ENCODE measurements at regions not wholly inside any gene's neighbourhood (a gene's known extent, or its start where the extent isn't known, plus 50 kb on each side); places are given as distances from the start of the nearest gene placed in this dataset.

DNA sequence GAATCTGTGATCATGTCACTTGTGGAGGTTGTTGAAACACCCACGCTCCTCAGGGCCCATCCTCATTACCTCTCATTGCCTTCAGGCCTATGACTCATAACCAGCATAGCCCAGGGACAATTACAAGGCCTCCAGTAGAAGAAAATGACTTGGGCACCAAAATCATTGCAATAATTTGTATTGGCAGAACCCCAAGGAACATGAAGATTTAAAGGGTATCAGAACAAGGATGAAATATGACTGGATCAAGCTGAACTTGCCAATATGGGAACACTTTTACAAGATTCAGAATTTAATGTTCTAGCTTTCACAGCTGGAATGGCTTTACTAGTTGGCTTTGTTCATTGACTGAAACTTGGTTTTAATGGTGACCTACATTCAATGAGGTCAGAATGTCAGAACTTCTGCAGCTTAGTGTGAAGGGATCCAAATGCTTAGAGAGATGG lies 156.4 kb downstream of the COPS8 start:
- DNase-seq (ENCODE audit: low spot score in 2 of 2), result peak in 1 of 2 donors; percentile 35
- no peak overlapping the region for H3K4me3 ChIP-seq
- no peaks in the 10 kb centered on the region for H3K27me3 ChIP-seq
- 65 to 71% methylated on average over 1 of the region's 1 CpG for WGBS, 2 donors
- H3K36me3 ChIP-seq, result no peaks in the 10 kb centered on the region
- no peaks in the 10 kb centered on the region for H3K4me1 ChIP-seq
- peak overlapping the region in 1 of 4 donors; percentile 30 for H3K27ac ChIP-seq
- TF ChIP-seq, protein P1, sequence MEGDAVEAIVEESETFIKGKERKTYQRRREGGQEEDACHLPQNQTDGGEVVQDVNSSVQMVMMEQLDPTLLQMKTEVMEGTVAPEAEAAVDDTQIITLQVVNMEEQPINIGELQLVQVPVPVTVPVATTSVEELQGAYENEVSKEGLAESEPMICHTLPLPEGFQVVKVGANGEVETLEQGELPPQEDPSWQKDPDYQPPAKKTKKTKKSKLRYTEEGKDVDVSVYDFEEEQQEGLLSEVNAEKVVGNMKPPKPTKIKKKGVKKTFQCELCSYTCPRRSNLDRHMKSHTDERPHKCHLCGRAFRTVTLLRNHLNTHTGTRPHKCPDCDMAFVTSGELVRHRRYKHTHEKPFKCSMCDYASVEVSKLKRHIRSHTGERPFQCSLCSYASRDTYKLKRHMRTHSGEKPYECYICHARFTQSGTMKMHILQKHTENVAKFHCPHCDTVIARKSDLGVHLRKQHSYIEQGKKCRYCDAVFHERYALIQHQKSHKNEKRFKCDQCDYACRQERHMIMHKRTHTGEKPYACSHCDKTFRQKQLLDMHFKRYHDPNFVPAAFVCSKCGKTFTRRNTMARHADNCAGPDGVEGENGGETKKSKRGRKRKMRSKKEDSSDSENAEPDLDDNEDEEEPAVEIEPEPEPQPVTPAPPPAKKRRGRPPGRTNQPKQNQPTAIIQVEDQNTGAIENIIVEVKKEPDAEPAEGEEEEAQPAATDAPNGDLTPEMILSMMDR (IDR thresholded peaks at IDR 0.05), result no peak
- TF ChIP-seq POLR2A (IDR thresholded peaks at IDR 0.05) (no peak), EP300 (IDR thresholded peaks at IDR 0.05) (peak in 1 of 2 donors; percentile 52)
- H3K9me3 ChIP-seq, result peaks cover 0 to 20% (median 5%) of the 10 kb centered on the region in 4 donors

DNA sequence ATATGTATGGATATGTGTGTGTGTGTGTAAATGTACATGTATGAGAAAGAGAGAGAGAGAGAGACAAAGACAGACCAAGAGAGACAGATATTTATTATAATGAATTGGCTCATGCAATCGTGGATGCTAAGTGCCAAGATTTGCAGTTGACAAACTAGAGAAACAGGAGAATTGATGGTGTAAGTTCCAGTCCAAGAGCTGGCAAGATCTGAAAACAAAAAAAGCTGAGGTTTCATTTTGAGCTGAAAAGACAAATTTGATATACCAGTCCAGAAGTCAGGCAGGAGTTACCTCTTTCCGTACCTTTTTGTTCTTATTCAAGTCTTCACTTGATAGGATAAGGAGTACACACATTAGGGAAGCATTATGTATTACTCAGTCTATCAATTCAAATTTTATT lies 157.8 kb downstream of the COPS8 start:
- 78 to 81% methylated on average over 2 of the region's 2 CpGs for WGBS, 2 donors
- H3K36me3 ChIP-seq, result no peaks in the 10 kb centered on the region
- TF ChIP-seq POLR2A (IDR thresholded peaks at IDR 0.05) (no peak), EP300 (IDR thresholded peaks at IDR 0.05) (no peak)
- TF ChIP-seq, protein P1 (IDR thresholded peaks at IDR 0.05), result no peak
- H3K9me3 ChIP-seq, result peaks cover 0 to 20% (median 5%) of the 10 kb centered on the region in 4 donors
- H3K4me1 ChIP-seq, result no peaks in the 10 kb centered on the region
- no peak overlapping the region for H3K4me3 ChIP-seq
- no peak overlapping the region for H3K27ac ChIP-seq
- no peaks in the 10 kb centered on the region for H3K27me3 ChIP-seq
- no peak for DNase-seq (ENCODE audit: low spot score in 2 of 2)

DNA sequence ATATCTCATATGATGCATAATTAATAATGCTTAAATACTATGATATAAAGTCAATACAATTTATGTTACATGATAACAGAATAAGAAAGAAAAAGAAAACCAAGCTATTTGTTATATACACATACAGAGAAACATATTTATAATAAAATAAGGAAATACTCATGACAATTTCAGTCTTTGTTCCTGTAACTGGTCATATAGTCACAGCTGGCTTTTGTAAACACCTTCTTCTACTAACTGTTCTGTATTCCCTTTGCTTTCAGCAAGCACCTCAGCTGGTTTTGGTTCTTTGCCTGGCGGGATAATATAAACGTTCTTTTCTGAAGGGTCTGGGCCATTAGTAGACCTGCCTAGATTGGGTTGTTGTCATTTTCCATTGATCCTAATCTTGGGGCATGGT lies 158.5 kb downstream of the COPS8 start:
- Histone ChIP-seq H3K36me3 (no peaks in the 10 kb centered on the region), H3K27me3 (no peaks in the 10 kb centered on the region), H3K4me3 (no peak overlapping the region), H3K4me1 (no peaks in the 10 kb centered on the region), H3K27ac (peak overlapping the region in 1 of 4 donors; percentile 70), H3K9me3 (peaks cover 0 to 20% (median 5%) of the 10 kb centered on the region in 4 donors)
- TF ChIP-seq POLR2A (IDR thresholded peaks at IDR 0.05), result no peak
- TF ChIP-seq, protein P1 (IDR thresholded peaks at IDR 0.05), result no peak
- TF ChIP-seq EP300 (IDR thresholded peaks at IDR 0.05), result no peak
- WGBS, 2 donors, result 80 to 84% methylated on average over 2 of the region's 2 CpGs
- DNase-seq (ENCODE audit: low spot score in 2 of 2), result no peak

DNA sequence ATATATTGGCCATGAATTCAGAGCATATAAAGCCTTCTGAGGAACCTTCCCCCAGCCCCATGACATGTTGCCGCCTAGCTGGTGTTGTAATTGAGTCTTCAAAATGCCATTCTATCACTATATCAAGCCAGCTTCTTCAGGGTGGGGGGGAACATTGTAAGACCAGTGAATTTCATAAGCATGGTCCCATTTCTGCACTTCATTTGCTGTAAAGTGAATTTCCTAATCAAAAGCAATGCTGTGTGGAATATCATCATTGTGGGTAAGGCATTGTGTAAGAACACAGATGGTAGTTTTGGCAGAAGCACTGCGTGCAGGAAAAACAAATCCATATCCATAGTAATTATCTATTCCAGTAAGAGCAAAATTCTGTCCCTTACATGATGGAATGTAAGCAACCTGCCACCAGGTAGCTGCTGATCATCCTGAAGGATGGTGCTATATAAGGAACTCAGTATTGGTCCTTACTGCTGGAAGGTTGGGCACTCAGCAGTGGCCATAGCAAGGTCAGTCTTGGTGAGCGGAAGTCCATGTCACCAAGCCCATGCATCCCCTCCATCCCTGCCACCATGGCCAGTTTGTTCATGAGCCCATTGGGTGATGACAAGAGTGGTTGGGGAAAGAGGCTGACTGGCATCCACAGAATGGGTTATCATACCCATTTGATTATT lies 159.4 kb downstream of the COPS8 start:
- Histone ChIP-seq H3K27me3 (no peaks in the 10 kb centered on the region), H3K9me3 (peaks cover 0 to 20% (median 5%) of the 10 kb centered on the region in 4 donors), H3K4me1 (no peaks in the 10 kb centered on the region), H3K4me3 (no peak overlapping the region), H3K36me3 (no peaks in the 10 kb centered on the region), H3K27ac (peak overlapping the region in 2 of 4 donors; percentile 34 to 70)
- WGBS, 2 donors, result 88 to 90% methylated on average over 3 of the region's 3 CpGs
- TF ChIP-seq EP300 (IDR thresholded peaks at IDR 0.05) (peak in 1 of 2 donors; percentile 96), POLR2A (IDR thresholded peaks at IDR 0.05) (no peak)
- DNase-seq (ENCODE audit: low spot score in 2 of 2), result peak in 1 of 2 donors; percentile 28

DNA sequence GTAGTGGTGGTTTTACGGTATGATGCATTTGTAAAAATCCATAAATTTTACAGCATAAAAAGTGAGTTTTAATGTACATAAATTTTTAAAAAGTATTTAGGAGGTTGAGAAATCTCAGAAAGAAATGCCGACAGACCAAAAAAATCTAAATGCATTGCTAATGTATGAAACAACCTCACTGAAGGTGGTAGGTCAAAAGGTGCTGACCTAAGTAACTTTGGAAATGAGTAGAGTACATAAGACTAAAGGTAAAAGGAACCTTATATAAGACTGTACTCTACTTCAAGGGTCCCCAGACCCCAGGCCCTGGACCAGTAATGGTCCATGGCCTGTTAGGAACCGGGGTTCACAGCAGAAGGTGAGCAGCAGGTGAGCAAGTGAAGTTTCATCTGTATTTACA lies 163.4 kb downstream of the COL6A3 start:
- DNase-seq (ENCODE audit: low spot score in 2 of 2), result no peak
- peaks cover 0 to 9% (median 0%) of the 10 kb centered on the region in 4 donors for H3K4me1 ChIP-seq
- H3K27ac ChIP-seq, result no peak overlapping the region
- TF ChIP-seq POLR2A (IDR thresholded peaks at IDR 0.05) (no peak), EP300 (IDR thresholded peaks at IDR 0.05) (no peak)
- TF ChIP-seq, protein P1 (IDR thresholded peaks at IDR 0.05), result no peak
- H3K9me3 ChIP-seq, result no peaks in the 10 kb centered on the region
- no peaks in the 10 kb centered on the region for H3K36me3 ChIP-seq
- no peaks in the 10 kb centered on the region for H3K27me3 ChIP-seq
- H3K4me3 ChIP-seq, result no peak overlapping the region
- 94 to 97% methylated on average over 3 of the region's 3 CpGs for WGBS, 2 donors
